HL-60 (cell line): ENCODE measurements at regions not wholly inside any gene's neighbourhood (a gene's known extent, or its start where the extent isn't known, plus 50 kb on each side); places are given as distances from the start of the nearest gene placed in this dataset.

Source experiments
- DNase-seq, 2 experiments: peaks; one replicate each; pipeline ENCODE4 v3.0.0-alpha.2; 2010 to 2020; ENCODE audit warnings: low read depth in 1 of 2, low spot score in 1 of 2
- H3K27ac ChIP-seq: fragments of 250-450 bp; sonication (Bioruptor Pico); replicated peaks from 2 replicates; pipeline ENCODE4 v1.5.1; 2020; ENCODE audit warnings: mild to moderate bottlenecking, moderate library complexity
- H3K27me3 ChIP-seq: fragments of 250-450 bp; sonication (Bioruptor Pico); 2 replicates; pipeline ENCODE4 v1.5.1; 2021; ENCODE audit warnings: mild to moderate bottlenecking, moderate library complexity; ENCODE audit not compliant: insufficient read depth, poor library complexity, severe bottlenecking
- H3K4me3 ChIP-seq: replicated peaks from 2 replicates; pipeline ENCODE4 v1.5.1; 2011; ENCODE audit warnings: mild to moderate bottlenecking, control low read depth, low read length; ENCODE audit not compliant: insufficient read depth
- CTCF ChIP-seq: IDR thresholded peaks from one replicate; pipeline ENCODE4 v1.5.1; 2011; ENCODE audit warnings: low read length, control low read depth, inconsistent platforms; ENCODE audit not compliant: insufficient read depth
- GABPA ChIP-seq: IDR thresholded peaks from 2 replicates; pipeline ENCODE4 v1.6.1; 2012; ENCODE audit warnings: low read depth
- POLR2AphosphoS5 ChIP-seq: IDR thresholded peaks from 2 replicates; pipeline ENCODE4 v1.6.1; 2012; ENCODE audit warnings: low read depth
- REST ChIP-seq: IDR thresholded peaks from 2 replicates; pipeline ENCODE4 v1.6.1; 2012; ENCODE audit warnings: low read depth; ENCODE audit not compliant: insufficient replicate concordance
- SPI1 ChIP-seq: IDR thresholded peaks from 2 replicates; pipeline ENCODE4 v1.6.1; 2012; ENCODE audit warnings: low read depth, mild to moderate bottlenecking, borderline replicate concordance

DNA sequence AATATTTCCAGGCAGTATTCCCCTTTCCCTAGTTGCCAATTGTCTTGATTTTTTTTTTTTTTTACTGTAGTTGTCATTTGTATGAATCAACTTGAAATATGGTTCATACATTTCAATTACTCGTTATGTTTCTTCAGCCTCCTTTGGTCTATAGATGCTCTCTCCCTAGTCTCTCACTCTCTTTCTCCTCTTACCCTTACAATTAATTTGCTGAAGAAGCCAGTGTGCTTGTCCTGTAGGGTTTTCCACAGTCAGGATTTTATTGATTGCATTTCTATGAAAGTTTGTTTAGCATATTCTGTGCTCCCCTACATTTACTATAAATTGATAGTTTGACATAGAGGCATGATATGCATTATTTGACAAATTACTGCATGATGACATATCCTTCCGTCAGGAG lies 112.0 kb upstream of the PRKCQ start:
- H3K4me3 ChIP-seq, result no peak overlapping the region
- no peak overlapping the region for H3K27ac ChIP-seq
- no peak for DNase-seq
- H3K27me3 ChIP-seq, result no peaks in the 10 kb centered on the region
- TF ChIP-seq SPI1, result no peak
- TF ChIP-seq GABPA, result no peak
- TF ChIP-seq POLR2AphosphoS5, result no peak
- TF ChIP-seq REST, result no peak
- TF ChIP-seq CTCF, result no peak

DNA sequence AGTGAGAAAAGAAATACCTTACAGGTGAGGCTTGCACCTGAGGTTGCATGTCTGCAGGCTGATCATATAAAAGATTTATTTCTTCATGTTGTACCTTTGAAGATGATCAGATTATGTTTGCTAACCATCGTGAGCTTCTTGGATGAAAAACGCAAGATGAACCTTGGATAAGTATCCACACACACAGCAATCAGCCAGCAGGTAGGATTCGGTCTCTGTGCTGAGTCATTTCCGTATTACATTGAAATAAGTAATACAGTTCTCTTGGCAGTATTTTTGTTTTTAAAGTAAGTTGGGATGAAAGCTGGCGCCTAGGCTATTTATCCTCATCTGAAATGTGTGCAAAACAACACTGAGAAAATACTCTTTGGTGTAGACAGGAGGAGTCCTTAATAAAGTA lies 109.0 kb upstream of the PRKCQ start:
- H3K27ac ChIP-seq, result no peak overlapping the region
- no peak for TF ChIP-seq REST
- TF ChIP-seq CTCF, result no peak
- TF ChIP-seq SPI1, result no peak
- no peak for TF ChIP-seq GABPA
- no peak for TF ChIP-seq POLR2AphosphoS5
- no peak overlapping the region for H3K4me3 ChIP-seq
- DNase-seq, result no peak
- H3K27me3 ChIP-seq, result no peaks in the 10 kb centered on the region

DNA sequence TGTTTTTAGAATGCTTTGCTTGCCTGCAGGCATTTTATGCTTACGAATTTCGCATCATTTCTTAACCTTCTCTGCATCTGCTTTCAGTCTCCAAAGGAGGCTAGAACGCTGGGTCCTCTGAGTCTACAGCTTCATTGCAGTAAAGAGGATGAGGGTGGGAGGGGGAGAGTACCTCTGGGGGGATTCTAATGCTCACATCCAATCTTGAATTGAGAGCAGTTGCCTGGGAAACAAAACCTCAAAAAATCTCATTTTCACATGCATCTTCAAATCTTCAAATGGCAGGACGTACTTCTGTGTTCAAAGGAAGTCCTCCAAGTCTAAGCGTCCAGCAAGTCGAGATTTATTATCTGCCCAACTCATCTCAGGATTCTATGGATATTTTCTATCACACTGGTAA lies 100.7 kb upstream of the PRKCQ start:
- Histone ChIP-seq H3K27ac (no peak overlapping the region), H3K27me3 (no peaks in the 10 kb centered on the region), H3K4me3 (no peak overlapping the region)
- DNase-seq, result no peak
- no peak for TF ChIP-seq SPI1
- TF ChIP-seq POLR2AphosphoS5, result no peak
- no peak for TF ChIP-seq CTCF
- no peak for TF ChIP-seq GABPA
- TF ChIP-seq REST, result no peak
